MV-4-11 (cell line): ENCODE measurements at regions not wholly inside any gene's neighbourhood (a gene's known extent, or its start where the extent isn't known, plus 50 kb on each side); places are given as distances from the start of the nearest gene placed in this dataset.

ENCODE experiments used
- DNase-seq: peaks from one replicate; lab custom pipeline; 2025; lab: John Stamatoyannopoulos, UW

DNA sequence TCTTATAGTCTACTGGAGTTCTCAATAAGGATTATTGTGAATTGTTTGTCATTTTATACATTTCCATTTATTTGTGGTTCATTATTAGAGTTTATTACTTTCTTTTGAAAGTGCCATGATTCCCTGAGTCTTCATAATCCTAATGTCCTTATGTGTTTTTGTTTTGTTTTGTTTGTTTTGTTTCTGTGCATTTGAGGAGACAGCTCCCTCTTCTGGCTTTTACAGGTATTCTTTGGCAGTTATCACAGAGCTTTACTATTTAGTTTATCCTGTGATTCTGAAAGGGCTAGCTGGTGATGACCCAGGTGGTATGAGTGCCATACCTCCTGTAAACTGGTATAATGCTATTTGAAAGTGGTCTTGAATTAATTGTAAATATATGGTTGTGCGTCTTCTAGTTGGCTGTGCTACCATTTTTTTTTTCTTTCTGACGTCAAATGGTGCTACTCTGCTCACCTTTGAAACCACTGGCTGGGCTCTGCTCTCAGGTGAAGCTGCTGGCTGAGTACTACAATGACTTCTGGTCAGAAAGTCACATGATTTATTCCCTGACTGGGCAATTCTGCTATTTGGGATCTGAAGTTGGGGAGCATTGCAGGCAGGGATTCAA is 751.2 kb downstream of the JRKL start:
- DNase-seq, result no peak

GRCh38 chr11:97143463-97143862 is 753.6 kb downstream of the JRKL start:
- DNase-seq, result no peak

DNA sequence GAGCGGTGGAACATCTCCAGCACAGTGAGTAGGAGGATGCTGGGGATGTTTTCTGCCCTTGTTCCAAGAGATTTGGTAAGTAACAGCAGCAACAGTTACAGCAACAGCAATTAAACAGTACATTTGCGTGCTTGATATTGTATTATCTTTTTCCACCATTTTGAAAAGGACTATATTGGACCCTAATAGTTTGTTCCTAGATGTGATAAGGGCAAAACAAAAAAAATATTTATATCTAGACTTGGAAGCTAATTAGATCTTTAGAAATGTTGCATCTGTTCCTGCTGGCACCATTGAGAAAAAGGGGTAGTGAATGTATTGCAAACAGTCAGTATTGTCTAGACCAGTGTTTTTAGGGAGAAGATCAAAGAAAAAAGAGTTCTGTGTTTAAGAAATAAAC is 759.9 kb downstream of the JRKL start:
- no peak for DNase-seq

- no peak for DNase-seq
Observed at GRCh38 chr11:97157221-97157740, 767.5 kb downstream of the JRKL start.

GRCh38 chr11:97158243-97158642 is 768.4 kb downstream of the JRKL start:
- DNase-seq, result no peak

- DNase-seq, result no peak
Observed at GRCh38 chr11:97163631-97164191, 773.9 kb downstream of the JRKL start.

GRCh38 chr11:97201743-97202612 is 812.2 kb downstream of the JRKL start:
- DNase-seq, result no peak

GRCh38 chr11:97202613-97203292 is 812.9 kb downstream of the JRKL start:
- DNase-seq, result no peak

- DNase-seq, result no peak
Observed at GRCh38 chr11:97218011-97218410, 828.2 kb downstream of the JRKL start.

DNA sequence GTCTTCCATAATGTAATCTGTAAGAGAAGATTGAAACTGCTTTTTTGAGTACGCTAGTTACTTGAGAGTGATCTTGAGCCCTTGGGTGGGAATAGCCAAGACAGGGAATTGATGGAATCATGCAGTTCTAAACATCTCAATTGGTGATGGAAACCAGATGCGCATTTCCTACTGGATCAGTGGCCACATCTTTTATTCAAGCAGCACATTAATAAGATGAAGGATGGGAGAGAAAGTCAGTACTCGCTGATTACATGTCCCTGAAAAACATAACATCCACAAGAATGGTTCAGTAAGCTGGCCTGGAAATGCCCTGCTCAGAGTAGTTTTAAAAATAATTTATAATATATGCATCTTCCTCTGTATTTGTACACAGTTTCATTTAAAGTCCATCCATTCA is 833.8 kb downstream of the JRKL start:
- DNase-seq, result no peak

- no peak for DNase-seq
Observed at GRCh38 chr11:97224396-97224795, 834.6 kb downstream of the JRKL start.

GRCh38 chr11:97225794-97226193 is 836.0 kb downstream of the JRKL start:
- no peak for DNase-seq

DNA sequence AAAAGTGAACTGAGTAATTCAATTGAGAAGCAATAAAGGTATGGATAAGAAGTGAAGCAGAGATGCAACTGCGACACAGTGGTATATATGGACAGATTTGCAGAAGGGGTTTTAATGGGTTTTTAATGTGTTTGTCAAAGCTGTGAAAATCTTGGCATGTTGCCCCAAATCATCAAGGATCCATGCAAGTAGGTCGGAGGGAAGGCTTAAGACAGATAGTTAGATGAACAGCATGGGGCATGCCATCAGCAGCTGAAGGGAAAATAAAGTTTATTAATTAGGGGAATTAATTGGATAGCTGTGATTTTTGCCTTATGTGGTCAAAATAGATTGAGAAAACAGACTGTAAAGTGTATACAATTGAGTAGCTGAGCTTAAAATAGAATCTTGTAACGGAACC is 840.1 kb downstream of the JRKL start:
- DNase-seq, result no peak

DNA sequence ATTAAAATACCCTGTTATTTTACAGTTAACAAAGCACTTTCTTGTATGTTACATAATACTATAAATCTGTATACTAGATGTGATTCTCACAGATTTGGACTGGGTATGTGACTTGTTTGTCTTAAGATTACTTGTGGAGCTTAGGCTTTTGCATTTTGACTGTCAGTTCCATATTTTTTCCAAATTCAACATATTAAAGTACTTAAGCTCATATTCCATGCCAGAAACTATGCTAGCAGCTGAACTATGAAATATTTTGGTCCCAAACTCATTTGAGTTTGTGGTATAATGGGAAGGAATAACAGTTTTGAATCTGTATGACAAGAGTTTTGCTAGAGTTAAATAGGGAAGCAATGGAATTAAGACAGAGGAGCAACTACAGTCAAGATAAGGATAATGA is 841.4 kb downstream of the JRKL start:
- no peak for DNase-seq

- no peak for DNase-seq
Observed at GRCh38 chr11:97234016-97234415, 844.2 kb downstream of the JRKL start.

DNA sequence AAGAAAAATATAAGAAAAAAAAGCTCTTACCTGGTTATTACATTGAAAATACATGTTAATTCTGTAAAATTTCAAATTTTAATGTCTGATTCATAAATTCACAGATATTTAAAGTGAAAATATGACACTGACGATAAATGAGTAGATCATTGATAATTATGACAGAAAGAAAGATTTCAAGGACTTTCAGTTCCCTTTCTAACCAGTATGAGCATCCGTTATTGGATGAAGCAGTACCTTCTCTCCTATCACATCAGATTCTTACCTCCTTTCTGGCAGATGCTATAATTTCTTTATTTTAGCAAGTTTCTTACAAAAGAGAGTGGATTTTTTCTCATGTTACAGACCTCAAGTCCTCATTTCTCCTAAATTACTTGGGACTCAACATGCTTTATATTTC is 847.3 kb downstream of the JRKL start:
- no peak for DNase-seq

DNA sequence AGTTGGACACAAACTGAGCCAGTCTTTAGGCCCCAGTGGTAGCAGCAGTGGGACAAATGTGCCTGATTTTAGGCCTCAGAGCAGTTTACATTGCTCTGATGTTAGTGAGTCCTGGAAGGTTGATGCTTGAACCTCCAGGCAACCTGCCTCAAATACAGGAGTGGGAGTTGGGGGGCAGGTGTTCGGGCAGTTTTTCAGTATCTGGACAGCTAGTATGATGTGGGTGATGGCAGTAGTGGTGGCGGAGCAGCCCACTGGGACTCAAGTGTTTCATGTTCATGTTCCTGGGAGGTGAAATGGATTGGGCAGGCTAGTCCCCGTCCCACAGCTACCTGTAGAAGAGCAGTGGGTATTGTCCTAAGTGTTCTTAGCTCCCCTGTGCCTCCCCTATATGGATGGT is 857.8 kb downstream of the JRKL start:
- no peak for DNase-seq

GRCh38 chr11:97254790-97255189 is 865.0 kb downstream of the JRKL start:
- no peak for DNase-seq

DNA sequence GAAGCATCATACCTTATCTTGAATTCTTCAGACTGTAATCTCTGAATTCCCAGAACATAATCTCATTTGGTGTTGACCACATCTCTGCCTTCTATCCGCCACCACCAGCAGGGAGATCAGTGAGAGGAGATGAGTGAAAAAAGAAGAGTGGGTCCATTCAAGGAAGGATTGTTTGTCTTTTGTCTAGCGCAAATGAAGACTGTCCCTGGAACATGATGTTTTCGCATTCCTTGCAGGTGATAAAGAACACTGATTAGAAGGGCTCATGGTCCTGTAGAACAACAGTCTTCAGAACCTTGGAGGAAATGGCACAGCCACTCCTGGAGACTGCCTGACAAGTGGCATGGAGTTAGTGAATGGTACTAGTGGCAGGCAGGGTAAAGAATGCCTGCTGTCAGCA is 869.6 kb downstream of the JRKL start:
- DNase-seq, result no peak

DNA sequence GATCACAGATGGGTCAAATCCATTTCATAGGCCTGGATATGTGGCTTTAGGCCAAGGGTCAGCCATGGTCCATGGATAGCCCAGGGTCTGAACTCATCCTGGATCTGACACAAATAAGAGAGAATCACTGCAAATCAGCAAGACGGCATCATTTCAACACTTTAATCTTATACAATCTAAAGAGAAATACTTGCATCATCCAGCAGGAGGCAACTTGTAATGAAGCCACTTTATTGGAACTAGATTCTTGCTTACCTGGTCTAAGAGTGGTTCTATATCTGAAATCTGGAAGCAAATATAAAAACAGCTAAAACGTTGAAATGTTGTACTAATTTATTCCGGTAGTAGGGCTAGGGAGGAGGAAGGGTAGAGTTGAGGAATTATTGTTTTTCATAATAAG is 870.1 kb downstream of the JRKL start:
- no peak for DNase-seq

DNA sequence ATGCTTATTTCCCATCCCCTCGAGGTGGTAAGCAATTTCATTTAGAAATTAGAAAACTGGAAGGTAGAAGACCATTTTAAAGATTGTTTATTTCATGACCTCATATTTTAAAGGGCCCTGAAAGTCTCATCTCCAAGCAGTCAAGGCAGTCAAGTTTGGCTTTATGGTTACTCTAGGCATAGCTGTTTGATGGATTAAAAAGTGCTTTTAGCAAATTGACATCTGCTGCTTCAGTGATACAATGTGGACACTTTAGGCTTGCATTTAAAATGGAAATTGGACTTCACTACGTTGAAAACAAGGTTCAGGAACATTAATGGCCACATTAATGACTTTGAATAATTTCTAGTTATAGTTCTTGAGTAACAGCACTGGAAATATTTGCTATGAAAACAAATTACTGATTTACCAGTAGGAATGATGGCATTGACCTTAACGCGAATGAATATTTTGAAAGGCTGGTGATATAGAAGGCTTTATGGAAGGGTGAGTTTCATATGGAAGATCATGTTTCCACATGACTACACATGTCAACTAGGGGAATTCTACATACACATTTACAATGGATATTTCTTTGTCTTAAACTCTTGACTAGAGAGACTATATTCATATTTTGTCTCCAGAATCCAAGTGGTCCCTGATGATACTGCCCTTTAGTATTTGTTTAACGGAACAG is 873.5 kb downstream of the JRKL start:
- DNase-seq, result no peak

DNA sequence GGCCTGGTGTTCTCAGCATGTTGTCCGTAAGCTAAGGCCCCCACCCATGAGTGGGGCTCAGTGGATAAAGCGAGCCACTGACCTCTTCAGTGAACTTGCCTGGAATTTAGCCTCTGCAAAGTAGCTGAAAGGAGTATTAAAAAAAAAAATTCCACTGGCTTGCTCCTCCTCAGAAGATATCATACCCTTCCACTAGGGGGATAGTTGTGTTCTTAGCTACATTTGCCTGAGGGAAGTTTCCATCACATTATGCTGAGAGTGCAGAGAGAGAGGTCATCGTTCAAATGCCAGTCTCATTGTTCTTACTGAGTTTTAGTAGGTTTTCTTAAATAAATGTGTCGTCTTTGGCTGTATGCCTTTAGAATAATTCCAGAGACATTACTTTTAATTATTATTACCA is 879.7 kb downstream of the JRKL start:
- DNase-seq, result no peak
